ENCODE measurements at regions not wholly inside any gene's neighbourhood (a gene's known extent, or its start where the extent isn't known, plus 50 kb on each side); places are given as distances from the start of the nearest gene placed in this dataset.
A peak's percentile ranks its signal among the peaks of the same experiment; 100 is the strongest.

- ChIA-PET POLR2A (no interaction called here), CTCF (interaction anchor here (0.8 to 3.6 kb wide), 17 partner anchors 8 to 93 kb away, joined by 3 to 20 read pairs (median 4); no protein-coding TSS in a partner anchor)
- no peak for TF ChIP-seq CTCF (IDR thresholded peaks at IDR 0.05; ENCODE audit: control extremely low read depth, extremely low read depth, low read depth, missing control alignments)
- DNase-seq (ENCODE audit: extremely low spot score) = no peak
These were observed 219.1 kb upstream of the STK17B start for GRCh38 chr2:196390243-196391148.

DNA sequence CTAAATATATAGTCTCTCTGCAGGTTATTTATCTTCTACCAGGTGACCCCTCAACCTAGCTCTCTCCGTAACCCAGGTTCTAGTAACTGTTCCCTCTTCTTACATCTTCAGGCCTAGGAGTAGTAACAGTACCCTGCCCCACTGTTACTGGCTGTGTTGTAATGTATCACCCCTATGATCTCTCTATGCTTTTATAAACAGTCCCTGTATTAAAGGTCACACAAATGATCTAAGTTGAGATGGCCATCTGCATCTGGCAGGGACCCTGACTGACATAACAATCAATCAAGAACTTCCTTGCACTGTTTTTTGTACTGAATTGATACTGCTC lies 219.7 kb upstream of the STK17B start:
- POLR2A ChIA-PET = no interaction called here
- no peak for DNase-seq (ENCODE audit: extremely low spot score)
- CTCF ChIA-PET = interaction anchor here (0.8 to 3.6 kb wide), 15 partner anchors 7 to 93 kb away, joined by 3 to 20 read pairs (median 5); no protein-coding TSS in a partner anchor
- TF ChIP-seq CTCF (IDR thresholded peaks at IDR 0.05; ENCODE audit: control extremely low read depth, extremely low read depth, low read depth, missing control alignments) = no peak

- POLR2A ChIA-PET = interaction anchor here (1.1 kb wide), 1 partner anchor 15 kb away, joined by 6 read pairs; no protein-coding TSS in a partner anchor
- TF ChIP-seq CTCF (IDR thresholded peaks at IDR 0.05; ENCODE audit: control extremely low read depth, extremely low read depth, low read depth, missing control alignments) = no peak
- CTCF ChIA-PET = interaction anchor here (0.7 to 2.6 kb wide), 12 partner anchors 9 to 320 kb away, joined by 4 to 13 read pairs (median 5); no protein-coding TSS in a partner anchor
These were observed 227.7 kb upstream of the STK17B start for GRCh38 chr2:196399096-196399495.

DNA sequence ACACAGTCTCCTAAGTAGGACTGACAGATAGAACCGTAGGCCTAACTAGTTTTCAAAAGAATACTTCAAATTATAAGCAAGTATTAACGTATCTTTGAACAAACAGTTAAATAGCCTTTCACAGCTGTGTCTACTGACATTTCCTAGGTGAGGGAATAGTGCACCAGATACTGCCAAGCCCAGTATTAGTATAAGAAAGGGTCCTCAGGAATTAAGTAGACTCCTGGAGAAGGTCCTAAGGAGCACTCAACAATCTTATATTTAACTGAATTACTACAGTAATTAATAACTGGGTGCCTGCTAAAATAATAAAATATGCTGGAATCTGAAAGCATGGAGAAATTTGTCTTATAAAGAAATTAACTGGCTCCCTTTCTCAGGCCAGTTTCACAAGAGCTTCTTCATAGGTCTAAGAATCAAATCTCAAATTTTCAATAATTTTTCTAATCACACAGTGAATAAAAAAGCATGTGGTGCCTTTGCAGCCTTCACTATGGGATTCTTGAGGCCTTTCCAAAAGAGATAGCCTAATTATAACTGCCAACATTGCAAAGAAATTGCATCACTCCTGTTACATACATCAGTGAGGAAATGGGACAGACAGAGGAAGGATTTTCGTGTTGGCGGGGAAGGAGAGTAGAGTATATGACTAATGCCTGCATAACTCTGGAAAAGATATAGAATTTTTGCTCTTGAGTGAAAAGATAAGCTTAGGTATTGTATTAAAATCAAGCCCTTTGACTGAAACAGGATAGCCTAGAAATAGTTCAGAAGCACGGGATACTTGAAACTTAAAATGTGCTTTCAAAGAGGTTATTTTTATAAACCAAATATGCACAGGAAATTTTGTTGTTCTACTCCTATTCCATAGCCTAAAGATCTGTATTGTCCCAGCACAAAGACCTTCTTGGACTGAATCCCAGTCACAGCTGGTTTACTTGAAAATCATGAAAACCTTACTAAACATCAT lies 228.6 kb upstream of the STK17B start:
- POLR2A ChIA-PET = no interaction called here

More at GRCh38 chr2:196399096-196399495, 227.7 kb upstream of the STK17B start:
- DNase-seq (ENCODE audit: extremely low spot score) = no peak

GRCh38 chr2:196403471-196403870 lies 232.1 kb upstream of the STK17B start:
- ChIA-PET CTCF (interaction anchor here (1.4 to 5.5 kb wide), 8 partner anchors 12 to 325 kb away, joined by 3 to 33 read pairs (median 12); no protein-coding TSS in a partner anchor), POLR2A (no interaction called here)
- DNase-seq (ENCODE audit: extremely low spot score) = no peak
- no peak for TF ChIP-seq CTCF (IDR thresholded peaks at IDR 0.05; ENCODE audit: control extremely low read depth, extremely low read depth, low read depth, missing control alignments)

More for the DNA sequence above, 228.6 kb upstream of the STK17B start:
- no peak for TF ChIP-seq CTCF (IDR thresholded peaks at IDR 0.05; ENCODE audit: control extremely low read depth, extremely low read depth, low read depth, missing control alignments)
- CTCF ChIA-PET = interaction anchor here (0.6 to 2.0 kb wide), 6 partner anchors 10 to 124 kb away, joined by 3 to 7 read pairs (median 4); no protein-coding TSS in a partner anchor
- DNase-seq (ENCODE audit: extremely low spot score) = no peak

DNA sequence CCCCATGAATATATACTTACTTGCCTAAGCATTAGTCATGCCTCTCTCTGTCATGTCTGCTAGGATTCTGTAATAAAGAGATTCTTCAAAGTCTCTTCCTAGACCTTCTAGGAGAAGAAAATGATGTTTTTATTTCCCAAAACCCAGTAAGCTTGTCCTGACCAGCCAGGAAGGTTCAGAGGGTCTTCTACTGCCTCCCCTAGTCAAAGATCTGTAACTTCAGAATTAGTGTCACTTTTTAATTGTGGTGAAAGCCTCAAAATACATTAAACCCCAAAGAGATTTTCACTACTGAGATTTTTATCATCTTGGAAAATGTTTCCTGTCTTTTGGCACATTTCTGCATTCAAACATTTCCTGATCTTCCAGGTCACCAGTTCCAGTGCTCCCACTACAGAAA lies 232.9 kb upstream of the STK17B start:
- TF ChIP-seq CTCF (IDR thresholded peaks at IDR 0.05; ENCODE audit: control extremely low read depth, extremely low read depth, low read depth, missing control alignments) = peak; percentile 37
- ChIA-PET POLR2A (interaction anchor here (1.5 kb wide), 1 partner anchor 24 kb away, joined by 6 read pairs; no protein-coding TSS in a partner anchor), CTCF (interaction anchor here (0.7 to 5.5 kb wide), 12 partner anchors 11 to 106 kb away, joined by 3 to 33 read pairs (median 4); no protein-coding TSS in a partner anchor)
- no peak for DNase-seq (ENCODE audit: extremely low spot score)

Data from GM10248 (cell line).